ENCODE measurements at regions not wholly inside any gene's neighbourhood (a gene's known extent, or its start where the extent isn't known, plus 50 kb on each side); places are given as distances from the start of the nearest gene placed in this dataset.

DNA sequence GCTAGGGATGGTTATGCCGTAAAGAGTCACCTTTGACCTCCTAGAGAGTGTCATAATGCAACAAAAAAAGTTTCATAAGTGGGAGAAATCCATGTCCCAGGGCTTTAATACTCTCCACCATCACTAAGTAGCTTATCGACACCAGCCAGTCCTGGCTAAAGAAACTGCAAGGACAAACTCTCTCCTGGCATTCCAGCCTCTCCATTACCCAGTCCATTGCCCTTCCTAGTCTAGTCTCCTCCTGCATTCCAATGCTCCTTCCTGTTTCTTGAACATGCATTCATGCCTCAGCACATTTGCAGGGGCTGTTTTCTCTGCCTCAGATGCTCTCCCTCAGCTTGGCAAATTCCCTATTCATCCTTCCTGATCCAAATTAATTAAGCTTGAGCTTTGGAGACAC lies 364.1 kb downstream of the BRINP1 start (continued):
- no peak for TF ChIP-seq FOS (IDR thresholded peaks at IDR 0.05; ENCODE audit: borderline replicate concordance, extremely low read depth, insufficient read length)
- no peak for TF ChIP-seq MTA3 (IDR thresholded peaks at IDR 0.05; ENCODE audit: borderline replicate concordance, low read length)
- TF ChIP-seq, protein P1, sequence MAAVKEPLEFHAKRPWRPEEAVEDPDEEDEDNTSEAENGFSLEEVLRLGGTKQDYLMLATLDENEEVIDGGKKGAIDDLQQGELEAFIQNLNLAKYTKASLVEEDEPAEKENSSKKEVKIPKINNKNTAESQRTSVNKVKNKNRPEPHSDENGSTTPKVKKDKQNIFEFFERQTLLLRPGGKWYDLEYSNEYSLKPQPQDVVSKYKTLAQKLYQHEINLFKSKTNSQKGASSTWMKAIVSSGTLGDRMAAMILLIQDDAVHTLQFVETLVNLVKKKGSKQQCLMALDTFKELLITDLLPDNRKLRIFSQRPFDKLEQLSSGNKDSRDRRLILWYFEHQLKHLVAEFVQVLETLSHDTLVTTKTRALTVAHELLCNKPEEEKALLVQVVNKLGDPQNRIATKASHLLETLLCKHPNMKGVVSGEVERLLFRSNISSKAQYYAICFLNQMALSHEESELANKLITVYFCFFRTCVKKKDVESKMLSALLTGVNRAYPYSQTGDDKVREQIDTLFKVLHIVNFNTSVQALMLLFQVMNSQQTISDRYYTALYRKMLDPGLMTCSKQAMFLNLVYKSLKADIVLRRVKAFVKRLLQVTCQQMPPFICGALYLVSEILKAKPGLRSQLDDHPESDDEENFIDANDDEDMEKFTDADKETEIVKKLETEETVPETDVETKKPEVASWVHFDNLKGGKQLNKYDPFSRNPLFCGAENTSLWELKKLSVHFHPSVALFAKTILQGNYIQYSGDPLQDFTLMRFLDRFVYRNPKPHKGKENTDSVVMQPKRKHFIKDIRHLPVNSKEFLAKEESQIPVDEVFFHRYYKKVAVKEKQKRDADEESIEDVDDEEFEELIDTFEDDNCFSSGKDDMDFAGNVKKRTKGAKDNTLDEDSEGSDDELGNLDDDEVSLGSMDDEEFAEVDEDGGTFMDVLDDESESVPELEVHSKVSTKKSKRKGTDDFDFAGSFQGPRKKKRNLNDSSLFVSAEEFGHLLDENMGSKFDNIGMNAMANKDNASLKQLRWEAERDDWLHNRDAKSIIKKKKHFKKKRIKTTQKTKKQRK (IDR thresholded peaks at IDR 0.05; ENCODE audit: low read depth, low read length), result no peak
- TF ChIP-seq, protein P2, sequence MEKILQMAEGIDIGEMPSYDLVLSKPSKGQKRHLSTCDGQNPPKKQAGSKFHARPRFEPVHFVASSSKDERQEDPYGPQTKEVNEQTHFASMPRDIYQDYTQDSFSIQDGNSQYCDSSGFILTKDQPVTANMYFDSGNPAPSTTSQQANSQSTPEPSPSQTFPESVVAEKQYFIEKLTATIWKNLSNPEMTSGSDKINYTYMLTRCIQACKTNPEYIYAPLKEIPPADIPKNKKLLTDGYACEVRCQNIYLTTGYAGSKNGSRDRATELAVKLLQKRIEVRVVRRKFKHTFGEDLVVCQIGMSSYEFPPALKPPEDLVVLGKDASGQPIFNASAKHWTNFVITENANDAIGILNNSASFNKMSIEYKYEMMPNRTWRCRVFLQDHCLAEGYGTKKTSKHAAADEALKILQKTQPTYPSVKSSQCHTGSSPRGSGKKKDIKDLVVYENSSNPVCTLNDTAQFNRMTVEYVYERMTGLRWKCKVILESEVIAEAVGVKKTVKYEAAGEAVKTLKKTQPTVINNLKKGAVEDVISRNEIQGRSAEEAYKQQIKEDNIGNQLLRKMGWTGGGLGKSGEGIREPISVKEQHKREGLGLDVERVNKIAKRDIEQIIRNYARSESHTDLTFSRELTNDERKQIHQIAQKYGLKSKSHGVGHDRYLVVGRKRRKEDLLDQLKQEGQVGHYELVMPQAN (conservative IDR thresholded peaks at IDR 0.05), result no peak

DNA sequence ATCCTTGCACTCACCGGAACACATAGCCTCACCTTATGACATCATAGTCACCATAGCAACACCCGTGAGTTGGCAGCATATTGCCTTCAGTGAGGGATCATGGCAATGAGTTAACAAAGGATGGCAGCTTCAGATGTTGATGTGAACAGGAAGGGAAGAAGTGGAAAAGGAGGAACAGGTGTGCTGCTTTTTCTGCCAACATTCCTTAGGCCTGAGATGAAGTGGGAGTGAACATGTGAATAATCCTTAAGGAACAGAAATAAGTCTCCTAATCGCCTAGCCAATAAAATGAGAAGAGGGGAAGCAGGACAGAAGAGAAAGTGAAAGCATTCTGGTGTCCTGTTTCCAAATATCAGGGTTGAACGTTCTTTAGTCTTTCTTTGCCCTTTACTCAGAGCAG lies 360.0 kb downstream of the BRINP1 start:
- ChIA-PET RAD21 (ENCODE audit: unreplicated experiment) (no interaction called here), POLR2A (no interaction called here), SMC1A (ENCODE audit: uncharacterized antibody, unreplicated experiment) (no interaction called here), CTCF (no interaction called here)
- H3K27ac ChIP-seq (ENCODE audit: control insufficient read depth, insufficient read depth), result no peak overlapping the region
- H3K9me3 ChIP-seq (replicated peaks; ENCODE audit: control insufficient read depth, insufficient read depth, low read length), result no peaks in the 10 kb centered on the region
- BruUV-seq (replicated peaks), result no TSS peak
- intact Hi-C loops (cut with micrococcal nuclease; ENCODE audit: unreplicated experiment) (no loop called here), in situ Hi-C loops (cut with MboI) (no loop called here)
- H3K4me1 ChIP-seq (ENCODE audit: control insufficient read depth, insufficient read depth, low read length), result no peaks in the 10 kb centered on the region
- H2AFZ ChIP-seq (ENCODE audit: control insufficient read depth, low read depth, low read length), result no peak overlapping the region
- no peak overlapping the region for H3K4me3 ChIP-seq
- H3K4me2 ChIP-seq (ENCODE audit: control insufficient read depth, insufficient read depth), result no peak overlapping the region
- H3K79me2 ChIP-seq (ENCODE audit: control insufficient read depth, insufficient read depth, low read length), result no peaks in the 10 kb centered on the region
- 15% methylated on average over 3 of the region's 4 CpGs for WGBS (ENCODE audit: insufficient coverage, insufficient replicate concordance, low lambda C conversion rate, missing lambda C conversion rate)
- ATAC-seq, result 0 out of 3 replicates have a peak, but pooled peaks have one; percentile 23
- no peaks in the 10 kb centered on the region for H3K36me3 ChIP-seq (ENCODE audit: control insufficient read depth in 2 of 2, insufficient read depth in 2 of 2, low read length in 1 of 2)
- DNase-seq (ENCODE audit: low read depth, low spot score), result no peak
- H3K27me3 ChIP-seq (replicated peaks in 1 of 2; ENCODE audit: control insufficient read depth in 2 of 2, insufficient read depth in 2 of 2, low read length in 1 of 2), result no peaks in the 10 kb centered on the region
- no peak overlapping the region for H3K9ac ChIP-seq (ENCODE audit: control insufficient read depth, insufficient read depth, low read length)
- no peaks in the 10 kb centered on the region for H4K20me1 ChIP-seq (ENCODE audit: control insufficient read depth, insufficient read depth)
- no peak for FAIRE-seq
- no peak for TF ChIP-seq FOXK2 (IDR thresholded peaks at IDR 0.05)
- TF ChIP-seq SMAD5 (IDR thresholded peaks at IDR 0.05; ENCODE audit: low read depth), result no peak
- TF ChIP-seq MEF2B (IDR thresholded peaks at IDR 0.05; ENCODE audit: partially characterized antibody, poor library complexity, severe bottlenecking), result no peak
- TF ChIP-seq TCF12 (IDR thresholded peaks at IDR 0.05; ENCODE audit: low read depth, low read length), result no peak
- no peak for TF ChIP-seq NR2F1 (conservative IDR thresholded peaks at IDR 0.05)
- TF ChIP-seq, protein P3, sequence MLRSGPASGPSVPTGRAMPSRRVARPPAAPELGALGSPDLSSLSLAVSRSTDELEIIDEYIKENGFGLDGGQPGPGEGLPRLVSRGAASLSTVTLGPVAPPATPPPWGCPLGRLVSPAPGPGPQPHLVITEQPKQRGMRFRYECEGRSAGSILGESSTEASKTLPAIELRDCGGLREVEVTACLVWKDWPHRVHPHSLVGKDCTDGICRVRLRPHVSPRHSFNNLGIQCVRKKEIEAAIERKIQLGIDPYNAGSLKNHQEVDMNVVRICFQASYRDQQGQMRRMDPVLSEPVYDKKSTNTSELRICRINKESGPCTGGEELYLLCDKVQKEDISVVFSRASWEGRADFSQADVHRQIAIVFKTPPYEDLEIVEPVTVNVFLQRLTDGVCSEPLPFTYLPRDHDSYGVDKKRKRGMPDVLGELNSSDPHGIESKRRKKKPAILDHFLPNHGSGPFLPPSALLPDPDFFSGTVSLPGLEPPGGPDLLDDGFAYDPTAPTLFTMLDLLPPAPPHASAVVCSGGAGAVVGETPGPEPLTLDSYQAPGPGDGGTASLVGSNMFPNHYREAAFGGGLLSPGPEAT (IDR thresholded peaks at IDR 0.05; ENCODE audit: low read depth), result no peak
- TF ChIP-seq NR2C2 (IDR thresholded peaks at IDR 0.05; ENCODE audit: borderline replicate concordance, control insufficient read depth, insufficient read length, low read depth), result no peak
- no peak for TF ChIP-seq MTA3 (IDR thresholded peaks at IDR 0.05; ENCODE audit: borderline replicate concordance, low read length)
- no peak for TF ChIP-seq YY1 (IDR thresholded peaks at IDR 0.05; ENCODE audit: low read depth, low read length)
- TF ChIP-seq SMC3 (IDR thresholded peaks at IDR 0.05; ENCODE audit: borderline replicate concordance, low read length), result no peak
- no peak for TF ChIP-seq ZNF274 (IDR thresholded peaks at IDR 0.05; ENCODE audit: insufficient read depth, insufficient read length)
- no peak for TF ChIP-seq DPF2 (IDR thresholded peaks at IDR 0.05)
- TF ChIP-seq NRF1 (conservative IDR thresholded peaks at IDR 0.05; ENCODE audit: low read depth, low read length), result no peak
- TF ChIP-seq, protein P4, sequence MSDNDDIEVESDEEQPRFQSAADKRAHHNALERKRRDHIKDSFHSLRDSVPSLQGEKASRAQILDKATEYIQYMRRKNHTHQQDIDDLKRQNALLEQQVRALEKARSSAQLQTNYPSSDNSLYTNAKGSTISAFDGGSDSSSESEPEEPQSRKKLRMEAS (IDR thresholded peaks at IDR 0.05; ENCODE audit: low read depth, low read length), result no peak
- no peak for TF ChIP-seq NFXL1 (IDR thresholded peaks at IDR 0.05; ENCODE audit: borderline replicate concordance)
- TF ChIP-seq ZNF24 (IDR thresholded peaks at IDR 0.05), result no peak

Data from GM12878 (cell line).